Duodenal mucosa (tissue), 2 donors: ENCODE measurements at regions not wholly inside any gene's neighbourhood (a gene's known extent, or its start where the extent isn't known, plus 50 kb on each side); places are given as distances from the start of the nearest gene placed in this dataset.

Experiments
- H3K27ac ChIP-seq: one replicate; pipeline ENCODE4 v1.7.0; 2013; ENCODE audit warnings: low read depth, low read length
- H3K27me3 ChIP-seq, 2 donors: one replicate each; pipeline ENCODE4 v1.7.0; 2013; ENCODE audit warnings: low read length in 2 of 2, control low read depth in 1 of 2; ENCODE audit not compliant: insufficient read depth in 2 of 2, control insufficient read depth in 1 of 2
- H3K36me3 ChIP-seq, 2 donors: one replicate each; pipeline ENCODE4 v1.7.0; 2013; ENCODE audit warnings: low read length in 2 of 2, control low read depth in 1 of 2; ENCODE audit not compliant: insufficient read depth in 2 of 2, control insufficient read depth in 1 of 2
- H3K4me1 ChIP-seq, 2 donors: one replicate each; pipeline ENCODE4 v1.7.0; 2013; ENCODE audit warnings: low read length in 2 of 2, control low read depth in 1 of 2; ENCODE audit not compliant: insufficient read depth in 2 of 2, control insufficient read depth in 1 of 2
- H3K4me3 ChIP-seq, 2 donors: one replicate each; pipeline ENCODE4 v1.7.0; 2013; ENCODE audit warnings: low read length in 2 of 2, low read depth in 1 of 2
- H3K9ac ChIP-seq, 2 donors: one replicate each; pipeline ENCODE4 v1.7.0; 2013; ENCODE audit warnings: low read length in 2 of 2, low read depth in 1 of 2
- H3K9me3 ChIP-seq, 2 donors: one replicate each; pipeline ENCODE4 v1.7.0; 2013; ENCODE audit warnings: low read length in 2 of 2, control low read depth in 1 of 2; ENCODE audit not compliant: control insufficient read depth in 1 of 2

GRCh38 chr6:82073484-82073883 is 174.1 kb downstream of the IBTK start:
- Histone ChIP-seq H3K27me3 (no peaks in the 10 kb centered on the region), H3K27ac (no peak overlapping the region), H3K9me3 (no peaks in the 10 kb centered on the region), H3K9ac (no peak overlapping the region), H3K36me3 (no peaks in the 10 kb centered on the region), H3K4me1 (no peaks in the 10 kb centered on the region), H3K4me3 (no peak overlapping the region)

GRCh38 chr6:82072751-82073150 is 174.8 kb downstream of the IBTK start:
- Histone ChIP-seq H3K9ac (no peak overlapping the region), H3K4me1 (no peaks in the 10 kb centered on the region), H3K27me3 (no peaks in the 10 kb centered on the region), H3K36me3 (no peaks in the 10 kb centered on the region), H3K9me3 (no peaks in the 10 kb centered on the region), H3K27ac (no peak overlapping the region), H3K4me3 (no peak overlapping the region)

- Histone ChIP-seq H3K4me1 (no peaks in the 10 kb centered on the region), H3K9me3 (no peaks in the 10 kb centered on the region), H3K27ac (no peak overlapping the region), H3K36me3 (no peaks in the 10 kb centered on the region), H3K9ac (no peak overlapping the region), H3K4me3 (no peak overlapping the region), H3K27me3 (no peaks in the 10 kb centered on the region)
Measured at GRCh38 chr6:82072121-82072521, 175.4 kb downstream of the IBTK start.

- H3K27me3 ChIP-seq: no peaks in the 10 kb centered on the region
- no peak overlapping the region for H3K4me3 ChIP-seq
- no peaks in the 10 kb centered on the region for H3K36me3 ChIP-seq
- no peaks in the 10 kb centered on the region for H3K9me3 ChIP-seq
- H3K27ac ChIP-seq: no peak overlapping the region
- H3K4me1 ChIP-seq: no peaks in the 10 kb centered on the region
- no peak overlapping the region for H3K9ac ChIP-seq
Measured at GRCh38 chr6:82068721-82069120, 178.8 kb downstream of the IBTK start.

- Histone ChIP-seq H3K9me3 (no peaks in the 10 kb centered on the region), H3K36me3 (no peaks in the 10 kb centered on the region), H3K27me3 (no peaks in the 10 kb centered on the region), H3K4me1 (no peaks in the 10 kb centered on the region), H3K27ac (no peak overlapping the region), H3K4me3 (no peak overlapping the region), H3K9ac (no peak overlapping the region)
Measured at GRCh38 chr6:82066991-82067411, 180.5 kb downstream of the IBTK start.

- no peaks in the 10 kb centered on the region for H3K9me3 ChIP-seq
- no peak overlapping the region for H3K4me3 ChIP-seq
- H3K9ac ChIP-seq: no peak overlapping the region
- H3K4me1 ChIP-seq: no peaks in the 10 kb centered on the region
- H3K27ac ChIP-seq: no peak overlapping the region
- no peaks in the 10 kb centered on the region for H3K27me3 ChIP-seq
- H3K36me3 ChIP-seq: no peaks in the 10 kb centered on the region
Measured at GRCh38 chr6:82066196-82066595, 181.3 kb downstream of the IBTK start.

GRCh38 chr6:82063574-82063973 is 184.0 kb downstream of the IBTK start:
- no peaks in the 10 kb centered on the region for H3K9me3 ChIP-seq
- H3K27me3 ChIP-seq: no peaks in the 10 kb centered on the region
- no peaks in the 10 kb centered on the region for H3K4me1 ChIP-seq
- no peak overlapping the region for H3K9ac ChIP-seq
- no peaks in the 10 kb centered on the region for H3K36me3 ChIP-seq
- H3K4me3 ChIP-seq: no peak overlapping the region
- no peak overlapping the region for H3K27ac ChIP-seq

GRCh38 chr6:82062219-82062618 is 185.3 kb downstream of the IBTK start:
- Histone ChIP-seq H3K27ac (no peak overlapping the region), H3K9me3 (no peaks in the 10 kb centered on the region), H3K27me3 (no peaks in the 10 kb centered on the region), H3K4me3 (no peak overlapping the region), H3K36me3 (no peaks in the 10 kb centered on the region), H3K9ac (no peak overlapping the region), H3K4me1 (peaks cover 0 to 3% of the 10 kb centered on the region in 2 donors)

- Histone ChIP-seq H3K4me1 (peaks cover 0 to 4% of the 10 kb centered on the region in 2 donors), H3K4me3 (no peak overlapping the region), H3K27ac (no peak overlapping the region)
Measured at GRCh38 chr6:82057846-82058554, 189.5 kb downstream of the IBTK start.

GRCh38 chr6:82056567-82056966 is 191.0 kb downstream of the IBTK start:
- Histone ChIP-seq H3K9ac (no peak overlapping the region), H3K9me3 (no peaks in the 10 kb centered on the region), H3K36me3 (no peaks in the 10 kb centered on the region), H3K27me3 (no peaks in the 10 kb centered on the region), H3K4me1 (peaks cover 0 to 4% of the 10 kb centered on the region in 2 donors), H3K27ac (no peak overlapping the region), H3K4me3 (no peak overlapping the region)

More at GRCh38 chr6:82057846-82058554, 189.5 kb downstream of the IBTK start:
- H3K9ac ChIP-seq: no peak overlapping the region
- H3K36me3 ChIP-seq: no peaks in the 10 kb centered on the region
- no peaks in the 10 kb centered on the region for H3K9me3 ChIP-seq
- no peaks in the 10 kb centered on the region for H3K27me3 ChIP-seq
